ENCODE measurements at regions not wholly inside any gene's neighbourhood (a gene's known extent, or its start where the extent isn't known, plus 50 kb on each side); places are given as distances from the start of the nearest gene placed in this dataset.

DNA sequence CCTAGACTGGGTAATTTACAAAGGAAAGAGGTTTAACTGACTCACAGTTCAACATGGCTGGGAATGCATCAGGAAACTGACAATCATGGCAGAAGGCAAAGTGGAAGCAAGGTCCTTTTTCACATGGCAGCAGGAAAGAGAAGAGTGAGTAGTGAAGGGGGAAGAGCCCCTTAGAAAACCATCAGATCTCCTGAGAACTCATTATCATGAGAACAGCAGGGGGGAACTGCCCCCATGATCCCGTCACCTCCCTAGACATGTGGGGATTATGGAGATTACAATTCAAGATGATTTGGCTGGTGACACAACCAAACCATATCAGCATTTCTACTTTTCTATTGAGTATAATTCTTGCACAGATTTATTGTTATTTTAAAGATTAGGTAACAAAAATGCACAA, 822.1 kb upstream of the FLRT2 start:
- CTCF ChIA-PET: no interaction called here
- no TSS peak for BruUV-seq (replicated peaks)

DNA sequence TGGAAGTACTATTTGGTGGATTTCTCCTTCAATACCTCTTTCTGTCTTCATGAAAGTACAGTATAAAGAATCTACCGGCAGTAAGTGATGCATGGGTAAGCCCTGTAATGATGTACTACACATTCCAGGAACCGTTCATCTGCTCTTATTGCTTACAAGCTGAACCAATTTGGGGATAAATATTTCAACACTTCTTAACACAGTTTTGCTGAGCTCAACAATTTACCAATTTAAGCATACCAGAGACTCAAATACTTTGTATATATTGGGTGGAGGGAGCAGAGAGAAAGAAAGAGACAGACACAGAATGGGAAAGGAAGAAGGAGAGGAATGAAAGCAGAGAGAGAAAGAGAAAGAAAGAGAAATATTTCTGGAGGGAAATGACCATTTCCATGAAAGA, 821.1 kb upstream of the FLRT2 start:
- intact Hi-C loops (cut with micrococcal nuclease; ENCODE audit: unreplicated experiment) (no loop called here), in situ Hi-C loops (cut with HindIII; ENCODE audit: low pct_unique_long_range_greater_than_20kb, low sequenced_read_pairs) (no loop called here)
- no peak for TF ChIP-seq POLR2AphosphoS5 (IDR thresholded peaks at IDR 0.05; ENCODE audit: low read depth, low read length)
- TF ChIP-seq, protein P1, sequence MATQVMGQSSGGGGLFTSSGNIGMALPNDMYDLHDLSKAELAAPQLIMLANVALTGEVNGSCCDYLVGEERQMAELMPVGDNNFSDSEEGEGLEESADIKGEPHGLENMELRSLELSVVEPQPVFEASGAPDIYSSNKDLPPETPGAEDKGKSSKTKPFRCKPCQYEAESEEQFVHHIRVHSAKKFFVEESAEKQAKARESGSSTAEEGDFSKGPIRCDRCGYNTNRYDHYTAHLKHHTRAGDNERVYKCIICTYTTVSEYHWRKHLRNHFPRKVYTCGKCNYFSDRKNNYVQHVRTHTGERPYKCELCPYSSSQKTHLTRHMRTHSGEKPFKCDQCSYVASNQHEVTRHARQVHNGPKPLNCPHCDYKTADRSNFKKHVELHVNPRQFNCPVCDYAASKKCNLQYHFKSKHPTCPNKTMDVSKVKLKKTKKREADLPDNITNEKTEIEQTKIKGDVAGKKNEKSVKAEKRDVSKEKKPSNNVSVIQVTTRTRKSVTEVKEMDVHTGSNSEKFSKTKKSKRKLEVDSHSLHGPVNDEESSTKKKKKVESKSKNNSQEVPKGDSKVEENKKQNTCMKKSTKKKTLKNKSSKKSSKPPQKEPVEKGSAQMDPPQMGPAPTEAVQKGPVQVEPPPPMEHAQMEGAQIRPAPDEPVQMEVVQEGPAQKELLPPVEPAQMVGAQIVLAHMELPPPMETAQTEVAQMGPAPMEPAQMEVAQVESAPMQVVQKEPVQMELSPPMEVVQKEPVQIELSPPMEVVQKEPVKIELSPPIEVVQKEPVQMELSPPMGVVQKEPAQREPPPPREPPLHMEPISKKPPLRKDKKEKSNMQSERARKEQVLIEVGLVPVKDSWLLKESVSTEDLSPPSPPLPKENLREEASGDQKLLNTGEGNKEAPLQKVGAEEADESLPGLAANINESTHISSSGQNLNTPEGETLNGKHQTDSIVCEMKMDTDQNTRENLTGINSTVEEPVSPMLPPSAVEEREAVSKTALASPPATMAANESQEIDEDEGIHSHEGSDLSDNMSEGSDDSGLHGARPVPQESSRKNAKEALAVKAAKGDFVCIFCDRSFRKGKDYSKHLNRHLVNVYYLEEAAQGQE (IDR thresholded peaks at IDR 0.05; ENCODE audit: insufficient read depth in 1 of 2, low read depth in 2 of 2, low read length in 1 of 2): no peak
- no TSS peak for BruUV-seq (replicated peaks)
- ATAC-seq (no peak), DNase-seq (ENCODE audit: low read depth, low spot score) (no peak)
- Histone ChIP-seq H3K27me3 (ENCODE audit: control insufficient read depth, insufficient read depth, low read length) (no peaks in the 10 kb centered on the region), H3K36me3 (ENCODE audit: control insufficient read depth, insufficient read depth, low read length) (no peaks in the 10 kb centered on the region), H3K4me3 (ENCODE audit: low read depth in 2 of 2, low read length in 2 of 2) (no peak overlapping the region), H3K4me1 (ENCODE audit: control insufficient read depth, insufficient read depth, low read length) (no peaks in the 10 kb centered on the region), H3K9me3 (ENCODE audit: control insufficient read depth, insufficient read depth, low read depth, low read length) (no peaks in the 10 kb centered on the region), H3K27ac (ENCODE audit: low read length) (no peak overlapping the region)
- ChIA-PET POLR2A (no interaction called here), CTCF (no interaction called here)

More for the DNA sequence above, 822.1 kb upstream of the FLRT2 start:
- H3K36me3 ChIP-seq (ENCODE audit: control insufficient read depth, insufficient read depth, low read length): no peaks in the 10 kb centered on the region
- no peak overlapping the region for H3K4me3 ChIP-seq (ENCODE audit: low read depth in 2 of 2, low read length in 2 of 2)
- in situ Hi-C loops (cut with HindIII; ENCODE audit: low pct_unique_long_range_greater_than_20kb, low sequenced_read_pairs) (no loop called here), intact Hi-C loops (cut with micrococcal nuclease; ENCODE audit: unreplicated experiment) (no loop called here)
- H3K27ac ChIP-seq (ENCODE audit: low read length): no peak overlapping the region
- no peaks in the 10 kb centered on the region for H3K27me3 ChIP-seq (ENCODE audit: control insufficient read depth, insufficient read depth, low read length)
- POLR2A ChIA-PET: no interaction called here
- no peaks in the 10 kb centered on the region for H3K4me1 ChIP-seq (ENCODE audit: control insufficient read depth, insufficient read depth, low read length)
- TF ChIP-seq, protein P2, sequence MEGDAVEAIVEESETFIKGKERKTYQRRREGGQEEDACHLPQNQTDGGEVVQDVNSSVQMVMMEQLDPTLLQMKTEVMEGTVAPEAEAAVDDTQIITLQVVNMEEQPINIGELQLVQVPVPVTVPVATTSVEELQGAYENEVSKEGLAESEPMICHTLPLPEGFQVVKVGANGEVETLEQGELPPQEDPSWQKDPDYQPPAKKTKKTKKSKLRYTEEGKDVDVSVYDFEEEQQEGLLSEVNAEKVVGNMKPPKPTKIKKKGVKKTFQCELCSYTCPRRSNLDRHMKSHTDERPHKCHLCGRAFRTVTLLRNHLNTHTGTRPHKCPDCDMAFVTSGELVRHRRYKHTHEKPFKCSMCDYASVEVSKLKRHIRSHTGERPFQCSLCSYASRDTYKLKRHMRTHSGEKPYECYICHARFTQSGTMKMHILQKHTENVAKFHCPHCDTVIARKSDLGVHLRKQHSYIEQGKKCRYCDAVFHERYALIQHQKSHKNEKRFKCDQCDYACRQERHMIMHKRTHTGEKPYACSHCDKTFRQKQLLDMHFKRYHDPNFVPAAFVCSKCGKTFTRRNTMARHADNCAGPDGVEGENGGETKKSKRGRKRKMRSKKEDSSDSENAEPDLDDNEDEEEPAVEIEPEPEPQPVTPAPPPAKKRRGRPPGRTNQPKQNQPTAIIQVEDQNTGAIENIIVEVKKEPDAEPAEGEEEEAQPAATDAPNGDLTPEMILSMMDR (IDR thresholded peaks at IDR 0.05): no peak
- TF ChIP-seq POLR2AphosphoS5 (IDR thresholded peaks at IDR 0.05; ENCODE audit: low read depth, low read length) (no peak), SIN3A (IDR thresholded peaks at IDR 0.05; ENCODE audit: borderline replicate concordance, insufficient read depth, low read depth, low read length) (no peak), TCF7L2 (IDR thresholded peaks at IDR 0.05; ENCODE audit: low read depth, low read length) (no peak)
- TF ChIP-seq, protein P1 (IDR thresholded peaks at IDR 0.05; ENCODE audit: insufficient read depth in 1 of 2, low read depth in 2 of 2, low read length in 1 of 2): no peak
- ATAC-seq (no peak), DNase-seq (ENCODE audit: low read depth, low spot score) (no peak)
- no peaks in the 10 kb centered on the region for H3K9me3 ChIP-seq (ENCODE audit: control insufficient read depth, insufficient read depth, low read depth, low read length)
